Fibroblast of mammary gland (primary cell): ENCODE measurements at regions not wholly inside any gene's neighbourhood (a gene's known extent, or its start where the extent isn't known, plus 50 kb on each side); places are given as distances from the start of the nearest gene placed in this dataset.
"Not testable (repeated sequence)": the region's sequence is repeated elsewhere in the genome, so short reads cannot be mapped to it uniquely, and the experiment has no call there.

Source experiments
- DNase-seq: peaks from one replicate; pipeline ENCODE4 v3.0.0-alpha.2; 2010; ENCODE audit warnings: low read depth
- H3K4me3 ChIP-seq: 2 replicates; pipeline ENCODE4 v1.5.1; 2011; ENCODE audit warnings: low read depth, mild to moderate bottlenecking, low read length, moderate library complexity; ENCODE audit not compliant: control insufficient read depth
- TF ChIP-seq, protein P1 (sequence below): conservative IDR thresholded peaks from 2 replicates; pipeline ENCODE4 v1.5.1; 2011; ENCODE audit warnings: low read depth, low read length, inconsistent platforms; ENCODE audit not compliant: control insufficient read depth, insufficient read depth

DNA sequence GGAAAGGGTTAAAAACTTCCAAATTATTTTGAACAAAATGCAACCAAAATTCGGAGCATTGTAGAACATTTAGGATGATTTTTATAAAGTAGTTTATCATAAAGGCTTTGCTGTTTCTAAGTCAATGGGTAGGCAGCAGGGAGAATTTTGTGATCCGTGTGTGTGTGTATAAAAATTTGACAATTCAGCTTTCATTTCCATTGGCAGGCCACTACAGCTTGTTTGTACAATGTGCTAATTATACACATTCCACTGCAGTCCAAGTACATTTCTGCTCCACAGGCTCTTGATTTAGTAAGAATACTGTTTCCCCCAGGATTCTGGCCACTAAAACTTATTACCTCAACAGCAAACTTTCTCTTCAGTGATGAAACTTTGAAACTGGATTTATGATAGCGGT, 71.8 kb upstream of the LTBP1 start:
- no peak overlapping the region for H3K4me3 ChIP-seq
- TF ChIP-seq, protein P1, sequence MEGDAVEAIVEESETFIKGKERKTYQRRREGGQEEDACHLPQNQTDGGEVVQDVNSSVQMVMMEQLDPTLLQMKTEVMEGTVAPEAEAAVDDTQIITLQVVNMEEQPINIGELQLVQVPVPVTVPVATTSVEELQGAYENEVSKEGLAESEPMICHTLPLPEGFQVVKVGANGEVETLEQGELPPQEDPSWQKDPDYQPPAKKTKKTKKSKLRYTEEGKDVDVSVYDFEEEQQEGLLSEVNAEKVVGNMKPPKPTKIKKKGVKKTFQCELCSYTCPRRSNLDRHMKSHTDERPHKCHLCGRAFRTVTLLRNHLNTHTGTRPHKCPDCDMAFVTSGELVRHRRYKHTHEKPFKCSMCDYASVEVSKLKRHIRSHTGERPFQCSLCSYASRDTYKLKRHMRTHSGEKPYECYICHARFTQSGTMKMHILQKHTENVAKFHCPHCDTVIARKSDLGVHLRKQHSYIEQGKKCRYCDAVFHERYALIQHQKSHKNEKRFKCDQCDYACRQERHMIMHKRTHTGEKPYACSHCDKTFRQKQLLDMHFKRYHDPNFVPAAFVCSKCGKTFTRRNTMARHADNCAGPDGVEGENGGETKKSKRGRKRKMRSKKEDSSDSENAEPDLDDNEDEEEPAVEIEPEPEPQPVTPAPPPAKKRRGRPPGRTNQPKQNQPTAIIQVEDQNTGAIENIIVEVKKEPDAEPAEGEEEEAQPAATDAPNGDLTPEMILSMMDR: no peak
- DNase-seq: no peak

DNA sequence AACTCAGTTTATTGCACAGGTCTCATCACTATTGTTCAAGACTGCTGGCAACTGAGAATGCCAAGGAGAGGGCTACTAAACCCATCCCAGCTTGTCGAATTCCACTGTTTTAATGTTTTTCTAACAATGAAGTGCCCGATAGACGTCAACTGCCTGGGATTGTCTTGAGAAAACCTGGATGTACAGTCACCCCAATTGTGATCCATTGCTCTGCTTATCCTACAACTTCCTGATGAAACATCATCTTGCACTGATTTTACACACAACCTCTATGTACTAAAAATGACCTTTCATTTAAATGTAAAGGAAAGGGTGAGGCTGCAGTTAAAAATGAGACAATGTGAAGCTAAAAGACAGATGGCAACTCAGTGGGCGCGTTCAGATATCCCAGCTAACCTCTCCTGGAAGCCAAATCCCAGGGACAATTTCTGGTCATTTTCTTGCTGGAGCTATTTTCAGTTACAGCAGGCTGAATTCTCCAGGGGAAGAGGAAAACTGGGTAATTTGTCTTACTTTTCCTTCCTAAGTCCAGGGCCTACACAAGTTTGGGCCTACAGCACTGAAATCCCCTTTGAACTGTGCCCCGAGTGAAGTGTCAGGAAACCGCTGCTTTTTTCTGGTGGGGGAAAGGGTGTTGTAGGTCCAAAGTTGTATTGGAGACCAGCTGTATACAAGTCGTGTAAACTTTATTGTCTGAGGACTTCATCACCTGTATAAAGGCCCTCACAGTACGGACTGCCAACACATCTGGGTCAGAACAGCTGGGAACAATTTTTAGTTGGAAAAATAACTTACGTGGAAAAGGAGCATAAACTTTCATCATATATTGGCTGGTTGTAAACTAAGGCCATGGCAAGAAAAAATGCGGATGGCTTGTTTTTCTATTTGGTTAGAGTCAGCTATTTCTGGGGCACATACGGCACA, 68.9 kb upstream of the LTBP1 start:
- TF ChIP-seq, protein P1: no peak
- no peak for DNase-seq
- no peak overlapping the region for H3K4me3 ChIP-seq

DNA sequence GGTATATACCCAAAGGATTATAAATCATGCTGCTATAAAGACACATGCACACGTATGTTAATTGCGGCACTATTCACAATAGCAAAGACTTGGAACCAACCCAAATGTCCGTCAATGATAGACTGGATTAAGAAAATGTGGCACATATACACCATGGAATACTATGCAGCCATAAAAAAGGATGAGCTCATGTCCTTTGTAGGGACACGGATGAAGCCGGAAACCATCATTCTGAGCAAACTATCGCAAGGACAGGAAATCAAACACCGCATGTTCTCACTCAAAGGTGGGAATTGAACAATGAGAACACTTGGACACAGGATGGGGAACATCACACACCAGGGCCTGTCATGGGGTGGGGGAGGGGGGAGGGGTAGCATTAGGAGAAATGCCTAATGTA, 66.8 kb upstream of the LTBP1 start:
- DNase-seq, H3K4me3 ChIP-seq: not testable (repeated sequence)

DNA sequence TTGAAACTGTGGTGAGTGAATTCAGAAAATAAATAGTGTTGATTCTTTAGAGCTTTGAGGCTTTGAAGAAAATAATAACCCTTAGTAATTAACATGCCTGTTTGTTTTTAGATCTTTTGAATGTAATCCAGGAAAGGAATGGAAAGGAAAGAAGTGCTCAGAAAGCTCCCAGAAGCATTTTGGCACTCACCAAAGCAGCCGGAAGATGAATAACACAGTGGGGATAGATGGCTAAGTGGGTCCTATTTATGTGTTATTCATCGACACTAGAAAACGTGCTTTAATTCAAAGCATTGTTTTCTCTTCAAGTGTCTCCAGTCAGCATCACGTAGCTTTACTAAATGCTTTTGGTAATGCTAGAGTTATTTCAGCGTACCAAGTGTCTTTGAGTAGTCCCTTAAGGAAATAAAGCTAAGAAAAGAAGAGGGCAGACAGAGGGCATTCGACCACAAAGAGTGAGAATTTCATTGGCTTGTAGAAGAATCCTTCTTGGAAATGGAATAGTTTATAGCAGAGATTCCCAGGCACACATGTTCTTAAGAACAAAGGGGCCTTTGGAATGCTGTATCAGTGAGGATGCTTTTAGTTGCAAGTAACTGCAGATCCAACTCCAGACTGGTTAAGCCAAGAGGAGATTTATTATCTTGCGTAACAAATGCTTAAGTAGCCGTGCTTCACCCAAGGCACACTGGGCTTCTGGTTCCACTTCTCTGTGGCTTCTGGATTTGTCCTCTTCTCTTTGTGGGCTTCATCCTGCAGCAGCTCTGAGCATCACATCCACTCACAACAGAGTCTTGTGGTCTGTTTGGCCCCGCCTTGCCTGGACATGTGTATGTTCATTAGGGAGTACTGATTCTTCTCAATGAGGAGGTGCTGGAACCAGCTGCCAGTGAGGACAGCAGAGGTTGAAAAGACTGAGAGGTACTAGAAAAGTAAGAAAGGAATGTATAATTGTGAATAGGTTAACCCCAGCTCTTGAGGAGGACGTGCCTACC, 63.6 kb upstream of the LTBP1 start:
- peak; percentile 11 for DNase-seq
- TF ChIP-seq, protein P1: no peak
- H3K4me3 ChIP-seq: no peak overlapping the region

DNA sequence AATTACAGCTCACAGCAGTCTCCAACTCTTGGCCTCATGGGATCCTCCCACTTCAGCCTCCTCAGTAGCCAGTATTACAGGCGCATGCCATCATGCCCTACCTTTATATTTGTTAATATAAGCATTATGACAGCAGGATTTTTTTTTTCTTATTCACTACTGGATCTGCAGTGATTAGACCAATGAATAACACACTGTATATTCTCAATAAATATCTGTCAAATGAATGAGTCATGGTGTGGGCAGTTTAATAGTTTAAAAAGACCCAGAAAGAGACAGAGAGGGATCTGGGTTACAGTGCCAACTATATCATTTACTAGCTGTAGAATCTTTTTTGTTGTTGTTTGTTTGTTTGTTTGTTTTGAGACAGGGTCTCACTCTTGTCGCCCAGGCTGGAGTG, 62.4 kb upstream of the LTBP1 start:
- TF ChIP-seq, protein P1: no peak
- DNase-seq: peak; percentile 19
- H3K4me3 ChIP-seq: no peak overlapping the region

DNA sequence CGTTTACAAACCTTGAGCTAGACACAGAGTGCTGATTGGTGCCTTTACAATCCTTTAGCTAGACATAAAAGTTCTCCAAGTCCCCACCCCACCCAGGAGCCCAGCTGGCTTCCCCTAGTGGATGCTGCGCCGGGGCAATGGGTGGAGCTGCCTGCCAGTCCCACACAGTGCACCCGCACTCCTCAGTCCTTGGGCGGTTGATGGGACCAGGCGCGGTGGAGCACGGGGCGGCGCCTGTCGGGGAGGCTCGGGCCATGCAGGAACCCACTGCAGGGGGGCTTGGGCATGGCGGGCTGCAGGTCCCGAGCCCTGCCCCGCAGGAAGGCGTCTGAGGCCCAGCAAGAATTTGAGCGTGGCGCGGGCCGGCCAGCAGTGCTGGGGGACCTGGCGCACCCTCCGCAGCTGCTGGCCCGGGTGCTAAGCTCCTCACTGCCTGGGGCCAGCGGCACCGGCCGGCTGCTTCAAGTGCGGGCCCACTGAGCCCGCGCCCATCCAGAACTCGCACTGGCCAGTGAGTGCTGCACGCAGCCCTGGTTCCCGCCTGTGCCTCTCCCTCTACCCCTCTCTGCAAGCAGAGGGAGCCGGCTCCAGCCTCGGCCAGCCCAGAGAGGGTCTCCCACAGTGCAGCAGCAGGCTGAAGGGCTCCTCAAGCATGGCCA, 60.2 kb upstream of the LTBP1 start:
- not testable (repeated sequence) for H3K4me3 ChIP-seq, DNase-seq

DNA sequence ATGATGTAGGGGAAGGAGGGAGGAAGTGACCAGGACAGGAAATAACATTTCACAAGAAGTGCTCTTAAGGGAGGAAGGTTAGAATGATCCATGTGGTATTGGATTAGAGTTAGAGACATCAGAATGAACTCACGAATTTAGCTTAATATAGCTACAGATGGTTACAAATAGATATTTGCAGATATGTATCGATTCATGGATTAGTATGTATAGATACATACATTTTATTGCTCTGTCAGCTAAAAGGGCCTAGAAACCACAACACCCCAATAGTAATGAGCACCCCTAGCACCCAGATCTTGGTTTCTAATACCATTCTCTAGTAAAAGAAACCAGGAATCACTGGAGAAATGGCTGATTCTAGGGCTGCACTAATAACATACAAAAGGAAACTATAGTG, 59.6 kb upstream of the LTBP1 start:
- TF ChIP-seq, protein P1: no peak
- no peak overlapping the region for H3K4me3 ChIP-seq
- no peak for DNase-seq
